ENCODE measurements at regions not wholly inside any gene's neighbourhood (a gene's known extent, or its start where the extent isn't known, plus 50 kb on each side); places are given as distances from the start of the nearest gene placed in this dataset.

DNA sequence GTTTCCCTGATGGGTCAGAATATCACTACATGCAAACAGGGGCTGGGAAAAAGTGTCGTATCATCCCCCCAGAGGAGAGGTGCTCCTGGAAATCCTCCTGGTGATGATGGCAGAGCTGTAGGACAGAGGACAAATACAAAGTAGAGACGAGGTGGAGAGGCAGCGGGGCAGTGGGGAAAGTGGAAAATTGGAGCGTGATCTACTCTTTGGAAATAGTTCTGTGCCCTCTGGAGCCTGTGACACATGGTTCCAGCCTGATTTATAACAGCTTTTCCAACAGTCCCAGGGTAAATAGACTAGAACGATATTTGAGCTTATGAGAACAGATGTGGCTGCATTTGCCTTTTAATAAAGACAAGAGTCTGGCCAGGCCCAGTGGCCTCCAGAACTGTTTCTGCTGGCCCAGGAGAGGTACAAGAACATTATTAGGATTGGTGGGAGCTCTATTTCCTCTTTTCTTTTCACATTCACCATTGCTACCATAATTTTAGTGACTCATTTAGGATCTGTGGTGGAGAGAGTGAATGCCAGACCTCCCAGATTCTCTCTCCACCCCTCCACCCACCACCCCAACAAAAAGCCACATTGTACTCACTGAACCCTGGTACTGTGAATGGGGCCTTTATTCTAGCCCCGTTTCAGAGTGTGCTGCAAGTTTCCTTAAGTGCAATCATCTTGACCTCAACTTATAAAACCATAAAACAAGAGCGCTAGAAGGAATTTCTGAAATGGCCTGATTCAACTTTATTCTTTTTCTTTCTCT lies 78.3 kb downstream of the BTBD3 start:
- Histone ChIP-seq H3K18ac (ENCODE audit: extremely low read depth, low read length) (no peak overlapping the region), H3K23me2 (ENCODE audit: low read depth, low read length) (no peaks in the 10 kb centered on the region), H3K23ac (ENCODE audit: insufficient read length) (no peak overlapping the region), H3K27me3 (replicated peaks in 1 of 4; ENCODE audit: control insufficient read depth in 3 of 4, extremely low read depth in 1 of 4, insufficient read depth in 3 of 4, low read length in 3 of 4) (no peaks in the 10 kb centered on the region), H3K36me3 (ENCODE audit: control insufficient read depth in 2 of 4, insufficient read depth in 4 of 4, low read length in 3 of 4) (no peaks in the 10 kb centered on the region), H2BK15ac (ENCODE audit: low read length) (no peak overlapping the region), H2BK20ac (ENCODE audit: low read length) (no peak overlapping the region), H3K4me3 (ENCODE audit: extremely low read depth in 1 of 4, insufficient read depth in 2 of 4, low read depth in 3 of 4, low read length in 4 of 4) (no peak overlapping the region), H3K14ac (ENCODE audit: insufficient read length) (no peak overlapping the region), H3K4me1 (replicated peaks in 1 of 4; ENCODE audit: control insufficient read depth in 3 of 4, insufficient read depth in 4 of 4, low read length in 3 of 4) (no peaks in the 10 kb centered on the region), H2BK5ac (ENCODE audit: low read depth, low read length) (no peak overlapping the region), H3K79me1 (ENCODE audit: low read depth, low read length) (no peaks in the 10 kb centered on the region), H3K4me2 (ENCODE audit: insufficient read depth in 1 of 2, low read depth in 2 of 2, low read length in 2 of 2) (no peak overlapping the region), H4K5ac (ENCODE audit: insufficient read length, low read depth, low read length) (no peak overlapping the region), H2AFZ (ENCODE audit: low read length) (no peak overlapping the region), H4K8ac (ENCODE audit: extremely low read depth, insufficient read depth, low read length) (no peak overlapping the region), H3K27ac (ENCODE audit: low read depth, low read length) (no peak overlapping the region), H3K9me3 (ENCODE audit: insufficient read depth in 2 of 2, low read depth in 1 of 2, low read length in 1 of 2) (no peaks in the 10 kb centered on the region), H3K9ac (replicated peaks in 1 of 4; ENCODE audit: extremely low read depth in 1 of 4, low read depth in 3 of 4, low read length in 3 of 4) (no peak overlapping the region), H2AK5ac (ENCODE audit: low read depth, low read length) (no peak overlapping the region), H2BK120ac (replicated peaks; ENCODE audit: low read depth, low read length) (no peak overlapping the region), H3K4ac (replicated peaks; ENCODE audit: insufficient read length, low read depth, low read length) (no peak overlapping the region), H2BK12ac (ENCODE audit: low read depth, low read length) (no peak overlapping the region), H4K91ac (replicated peaks; ENCODE audit: insufficient read length, low read length) (no peak overlapping the region), H4K20me1 (replicated peaks in 1 of 2; ENCODE audit: control insufficient read depth in 1 of 2, insufficient read depth in 2 of 2, low read length in 2 of 2) (no peaks in the 10 kb centered on the region), H3K56ac (replicated peaks; ENCODE audit: insufficient read length, low read depth, low read length) (no peak overlapping the region), H3K79me2 (ENCODE audit: control insufficient read depth in 1 of 2, insufficient read depth in 2 of 2, low read length in 2 of 2) (no peaks in the 10 kb centered on the region)
- ChIA-PET CTCF (ENCODE audit: partially characterized antibody) (interaction anchor here (0.8 to 1.1 kb wide), 2 partner anchors 16 to 362 kb away, joined by 3 read pairs; no protein-coding TSS in a partner anchor), POLR2A (ENCODE audit: partially characterized antibody) (no interaction called here)
- DNase-seq (ENCODE audit: low read depth in 1 of 2, low spot score in 2 of 2) (no peak), FAIRE-seq (no peak)
- WGBS, 2 experiments (ENCODE audit: extremely low coverage in 1 of 2, insufficient coverage in 1 of 2, insufficient read length in 1 of 2, insufficient replicate concordance in 2 of 2, low coverage in 1 of 2, low lambda C conversion rate in 2 of 2, missing lambda C conversion rate in 1 of 2): 94% methylated on average over 7 of the region's 7 CpGs; no CpG with 5 or more reads in 1 of the 2 experiments
- no peak for TF ChIP-seq GABPA (IDR thresholded peaks at IDR 0.05; ENCODE audit: borderline replicate concordance, insufficient read depth, low read length)

All from H1 (cell line).